GM19025 (cell line): ENCODE measurements at regions not wholly inside any gene's neighbourhood (a gene's known extent, or its start where the extent isn't known, plus 50 kb on each side); places are given as distances from the start of the nearest gene placed in this dataset.

Experiments used
- ATAC-seq: cut with Tn5 transposase; IDR thresholded peaks from one replicate; pipeline ENCODE4 v1.9.1; 2021; ENCODE audit warnings: mild to moderate bottlenecking, low read depth, moderate library complexity; ENCODE audit not compliant: unreplicated experiment

DNA sequence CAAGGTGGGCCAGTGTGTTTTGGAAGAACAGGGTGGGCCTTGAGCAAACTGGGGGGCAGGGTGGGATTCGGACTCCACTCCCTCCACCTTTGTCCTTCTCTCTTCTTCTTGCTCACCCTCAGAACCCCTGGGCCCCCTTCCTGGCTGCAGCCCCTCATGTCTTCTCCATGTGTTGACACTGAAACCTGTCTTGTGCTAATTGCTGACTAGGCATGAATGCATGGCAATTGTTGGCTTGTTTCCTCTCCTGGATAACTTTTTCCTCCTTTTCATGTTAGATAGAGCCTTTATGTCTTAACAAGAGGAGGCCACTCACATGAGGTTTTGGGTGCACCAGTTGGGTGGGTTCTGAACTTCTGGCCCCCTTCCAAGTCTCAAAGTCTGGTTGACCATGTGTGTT, 181.6 kb upstream of the MKI67 start:
- no peak for ATAC-seq

DNA sequence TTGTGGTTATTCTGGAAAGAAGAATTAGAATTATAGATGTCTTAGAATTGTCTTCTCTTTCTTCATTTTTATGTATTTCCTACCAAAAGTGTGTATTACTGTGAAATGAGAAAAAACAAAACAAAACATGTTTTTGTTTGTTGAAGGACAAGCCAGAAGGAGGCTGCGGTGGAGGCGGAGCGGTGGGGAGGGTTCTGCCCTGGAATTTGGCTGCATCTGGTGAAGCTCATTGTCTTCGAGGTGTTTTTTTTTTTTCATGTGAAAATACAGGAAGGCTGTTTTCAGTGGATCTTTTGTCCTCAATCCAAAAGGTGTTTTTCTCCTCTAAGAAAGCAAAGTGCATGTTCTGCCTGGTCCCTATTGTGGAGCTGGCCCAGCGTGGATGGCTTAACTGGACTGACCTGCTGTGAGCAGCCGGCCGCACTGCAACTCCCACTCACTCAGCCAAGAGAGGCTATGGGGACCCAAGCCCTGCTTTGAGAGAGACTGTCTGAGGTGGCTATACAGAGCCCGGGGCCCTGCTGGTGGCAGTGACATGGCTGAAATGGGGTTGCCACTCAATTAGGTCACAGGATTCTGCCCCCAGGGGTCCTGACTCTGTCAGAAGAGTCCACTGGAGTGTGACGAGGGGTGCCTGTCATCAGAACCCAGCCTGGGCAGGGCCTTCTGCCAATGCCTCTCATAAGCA, 184.9 kb upstream of the MKI67 start:
- no peak for ATAC-seq

DNA sequence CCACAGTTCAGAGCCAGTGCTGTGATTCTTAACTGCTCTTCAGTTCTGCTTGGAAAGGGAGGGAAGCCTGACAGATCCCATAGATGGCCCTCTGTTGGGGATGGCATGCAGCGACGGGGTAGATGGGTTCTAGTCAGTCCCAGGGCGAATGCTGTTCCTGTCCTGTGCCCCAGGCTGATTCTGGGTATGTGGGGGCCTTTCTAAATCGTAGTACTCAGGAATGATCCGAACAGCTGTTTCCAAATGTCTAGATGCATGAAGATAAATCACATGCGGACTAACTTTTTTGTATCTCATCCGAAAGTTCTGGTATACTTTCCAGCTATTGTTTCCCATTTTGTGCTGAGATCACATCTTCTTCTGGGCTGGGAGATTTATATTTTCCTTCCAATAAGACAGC, 186.0 kb upstream of the MKI67 start:
- no peak for ATAC-seq

DNA sequence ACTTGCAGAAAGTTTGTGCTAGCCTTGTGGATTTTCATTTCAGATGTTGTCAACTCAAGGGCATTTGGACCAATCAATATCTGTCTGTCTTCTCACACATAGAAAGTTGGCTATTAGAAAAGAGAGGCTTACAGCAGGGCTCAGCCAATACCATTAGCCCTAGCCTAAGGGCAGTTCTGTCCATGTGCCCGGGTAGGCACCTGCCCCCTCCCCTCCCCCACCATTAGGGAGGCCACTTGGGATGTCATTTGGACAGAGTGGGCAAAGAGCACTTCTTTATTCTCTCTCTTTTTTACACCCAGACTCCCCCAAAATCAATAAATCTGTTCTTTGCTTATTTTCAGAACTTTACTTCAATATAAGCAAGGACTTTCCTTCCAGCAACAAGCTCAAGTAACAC, 188.5 kb upstream of the MKI67 start:
- no peak for ATAC-seq

DNA sequence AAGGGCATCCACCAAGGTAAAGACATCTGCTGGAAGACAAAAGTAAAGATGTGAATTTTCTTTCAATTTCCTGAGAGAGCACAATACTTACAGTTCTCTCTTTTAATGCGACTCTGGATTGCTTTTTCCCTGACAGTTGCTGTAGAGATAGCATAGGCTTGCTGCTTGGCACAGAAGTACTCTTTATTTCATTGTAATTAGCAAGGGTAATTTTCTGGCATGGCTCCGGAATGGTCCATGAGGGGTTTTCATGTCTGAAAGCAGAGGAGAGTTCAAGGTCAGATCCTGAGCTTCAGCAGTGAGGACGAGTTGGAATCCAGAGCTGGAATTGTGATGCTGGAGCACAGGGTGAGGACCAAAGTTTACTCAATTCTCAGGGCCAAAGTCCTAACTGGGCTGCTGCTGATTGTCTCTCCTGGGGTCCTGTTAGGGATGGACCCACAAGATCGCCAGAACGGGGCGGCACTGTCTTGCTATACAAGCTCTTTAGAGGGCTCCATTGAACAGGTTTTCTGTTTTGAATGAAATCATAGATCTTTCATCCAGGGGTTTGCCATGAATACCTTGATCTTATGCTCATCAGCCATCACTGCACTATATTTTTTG, 190.0 kb upstream of the MKI67 start:
- ATAC-seq = no peak

DNA sequence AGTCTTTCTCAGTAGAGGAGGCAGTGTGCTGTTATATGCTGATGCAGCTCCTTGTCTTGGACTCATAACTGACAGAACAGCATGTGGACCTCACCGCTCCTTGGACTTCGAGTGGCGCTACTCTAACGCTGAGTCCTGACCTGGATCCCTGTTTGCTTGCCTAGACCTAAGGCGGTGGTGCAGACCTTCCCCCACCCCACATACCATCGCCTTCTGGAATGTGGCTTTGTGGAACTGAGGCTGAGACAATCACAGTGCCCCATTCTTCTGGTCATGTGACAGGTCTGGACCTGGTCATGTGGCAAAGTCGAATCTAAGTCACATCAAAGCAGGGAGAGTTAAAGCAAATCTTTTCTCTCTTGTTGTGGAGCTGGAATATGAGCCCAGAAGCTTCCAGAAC, 190.7 kb upstream of the MKI67 start:
- no peak for ATAC-seq

DNA sequence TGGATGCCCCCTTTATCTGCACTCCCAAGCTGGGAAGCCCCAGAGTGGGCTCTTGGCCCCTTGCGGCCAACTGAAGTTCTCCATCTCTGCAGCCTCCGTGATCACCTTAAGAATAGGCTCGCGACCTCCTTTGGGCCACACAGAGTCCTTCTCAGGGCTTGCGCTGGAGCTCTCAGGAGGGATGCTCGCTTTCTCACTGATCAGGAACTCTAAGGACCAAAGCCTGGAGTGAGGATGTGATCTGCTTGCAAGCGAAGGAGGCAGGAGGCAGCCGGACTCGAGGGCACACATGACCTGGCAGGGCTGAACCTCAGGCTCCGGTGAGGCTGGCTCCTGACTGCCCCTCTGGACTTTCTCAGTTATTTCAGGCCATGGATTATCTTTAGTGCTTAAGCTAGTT, 192.1 kb upstream of the MKI67 start:
- ATAC-seq = no peak

DNA sequence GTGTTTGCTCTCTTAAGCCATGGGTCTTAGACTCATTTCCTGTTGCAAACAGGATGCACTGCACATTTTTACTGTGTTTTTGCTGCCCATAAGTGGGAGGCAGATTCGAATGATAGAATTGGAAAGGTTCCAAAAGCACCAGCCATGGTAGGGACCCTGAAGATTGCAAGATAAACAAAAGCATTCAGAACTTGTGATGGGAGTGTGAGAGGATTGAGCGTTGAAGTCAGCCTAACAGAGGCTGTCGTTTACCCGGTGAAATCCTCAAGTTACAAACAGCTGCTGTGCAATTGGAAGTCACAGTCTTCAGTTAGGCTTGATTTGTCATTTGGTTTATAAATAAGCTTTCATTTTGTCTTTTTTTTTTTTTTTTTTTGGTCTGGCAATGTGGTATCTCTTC, 192.7 kb upstream of the MKI67 start:
- no peak for ATAC-seq

DNA sequence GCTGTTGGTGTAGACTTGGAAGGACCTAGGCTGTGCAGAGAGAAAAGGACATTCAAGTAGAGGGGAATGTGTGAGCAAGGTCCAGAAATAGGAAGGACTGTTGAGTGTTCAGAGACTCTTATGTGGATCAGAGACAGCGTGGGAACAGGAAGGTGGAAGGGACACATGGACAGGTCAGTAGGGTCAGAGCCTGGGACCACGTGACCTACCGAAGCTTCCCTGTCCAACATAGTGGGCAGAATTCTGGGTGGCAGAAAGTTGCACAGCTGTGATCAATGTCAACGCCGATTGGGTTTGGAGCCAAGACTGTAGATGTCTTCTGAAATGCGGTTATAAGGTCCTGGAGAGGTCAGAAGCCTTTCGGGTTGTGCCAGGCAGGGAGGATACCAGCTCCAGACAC, 195.9 kb upstream of the MKI67 start:
- ATAC-seq = no peak

DNA sequence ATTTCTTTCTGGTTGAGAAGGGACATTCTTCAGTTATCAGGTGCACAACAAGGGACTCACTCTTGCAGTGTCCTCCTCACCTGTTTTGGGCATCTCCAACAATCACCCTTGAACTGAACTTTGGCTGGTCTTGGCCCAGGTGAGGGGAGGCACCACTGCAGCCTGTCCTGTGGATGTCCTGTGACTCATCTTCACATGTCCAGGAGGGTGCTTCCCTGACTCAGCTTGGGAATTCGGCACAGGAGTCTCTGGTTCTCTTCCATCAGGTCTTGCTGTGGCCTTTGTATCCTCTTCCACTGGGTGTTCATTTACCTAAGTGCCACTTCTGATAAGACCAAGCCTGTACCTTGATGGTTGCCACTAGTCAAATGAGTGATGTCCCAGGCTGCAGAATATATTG, 196.7 kb upstream of the MKI67 start:
- ATAC-seq = no peak

DNA sequence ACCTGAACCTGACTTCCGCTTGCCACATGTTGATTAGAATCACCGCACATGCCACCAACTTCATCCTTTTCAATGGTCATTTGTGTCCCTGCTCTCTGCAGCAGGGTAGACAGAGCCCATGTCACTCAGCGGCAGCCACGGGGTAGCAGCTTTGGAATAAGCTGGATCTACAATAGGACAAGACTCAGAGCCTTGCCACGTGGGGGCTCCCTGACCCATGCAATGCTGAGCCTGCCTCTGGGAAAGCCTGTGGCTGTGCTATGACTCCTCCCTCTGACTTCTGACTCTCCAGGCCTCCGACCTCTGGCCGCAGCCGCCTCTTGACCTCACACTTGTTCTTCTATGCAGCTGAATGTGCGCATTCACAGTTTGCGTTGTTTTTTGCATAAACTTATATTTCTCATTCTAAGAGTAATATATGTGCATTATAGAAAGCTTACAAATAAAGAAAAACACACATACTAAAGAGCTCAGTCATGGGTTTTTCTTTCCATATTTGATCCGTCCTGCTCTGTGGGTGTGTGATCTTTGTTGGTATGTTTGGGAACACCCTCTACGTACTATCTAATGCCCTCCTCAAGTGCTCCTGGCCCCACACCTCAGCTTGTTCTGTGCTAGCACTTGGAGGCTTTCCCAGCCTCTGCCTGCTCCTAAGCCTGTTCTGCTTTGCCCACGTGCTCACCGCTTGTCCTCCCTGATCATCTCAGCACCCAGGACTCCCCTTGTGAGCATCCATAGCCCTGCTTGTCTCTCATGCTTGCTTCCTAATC, 198.0 kb upstream of the MKI67 start:
- no peak for ATAC-seq

DNA sequence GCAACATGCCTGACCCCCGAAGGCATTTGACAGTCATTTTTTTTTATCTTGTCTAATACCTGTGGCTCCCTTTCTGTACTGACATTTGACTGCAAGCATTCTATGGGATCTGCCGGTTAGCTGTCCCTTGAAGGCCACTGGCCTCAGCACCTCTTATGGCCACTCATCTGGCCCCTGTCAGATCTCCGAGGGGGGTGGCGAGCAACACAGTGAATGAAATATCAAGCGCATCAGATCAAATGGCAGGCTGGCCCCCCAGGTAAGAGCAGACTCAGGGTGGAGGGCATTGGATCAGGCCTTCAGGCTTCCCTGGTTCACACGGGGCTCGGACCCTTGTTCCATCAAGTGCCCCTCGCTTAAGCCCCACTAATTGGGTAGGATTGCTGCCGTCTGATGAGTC, 199.6 kb upstream of the MKI67 start:
- ATAC-seq = no peak

DNA sequence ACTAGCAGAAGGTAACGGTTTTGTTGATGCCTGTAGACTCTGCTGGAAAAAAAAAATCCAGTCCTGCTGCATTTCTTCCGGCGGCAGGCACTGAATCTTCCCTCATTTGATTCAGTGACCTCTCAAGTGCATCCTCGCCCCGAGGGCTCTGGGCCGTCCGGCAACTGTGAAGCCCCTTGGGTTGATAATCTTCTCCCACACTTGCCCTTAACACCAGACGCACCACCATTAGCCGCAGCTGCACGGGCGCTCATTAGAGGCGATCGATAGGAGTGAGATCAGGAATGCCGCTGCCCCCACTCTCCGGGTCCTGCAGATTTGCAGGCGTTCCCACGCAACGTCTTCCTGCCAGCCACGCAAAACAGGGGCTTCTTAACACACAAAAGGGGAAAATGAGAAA, 200.0 kb upstream of the MKI67 start:
- ATAC-seq = no peak

DNA sequence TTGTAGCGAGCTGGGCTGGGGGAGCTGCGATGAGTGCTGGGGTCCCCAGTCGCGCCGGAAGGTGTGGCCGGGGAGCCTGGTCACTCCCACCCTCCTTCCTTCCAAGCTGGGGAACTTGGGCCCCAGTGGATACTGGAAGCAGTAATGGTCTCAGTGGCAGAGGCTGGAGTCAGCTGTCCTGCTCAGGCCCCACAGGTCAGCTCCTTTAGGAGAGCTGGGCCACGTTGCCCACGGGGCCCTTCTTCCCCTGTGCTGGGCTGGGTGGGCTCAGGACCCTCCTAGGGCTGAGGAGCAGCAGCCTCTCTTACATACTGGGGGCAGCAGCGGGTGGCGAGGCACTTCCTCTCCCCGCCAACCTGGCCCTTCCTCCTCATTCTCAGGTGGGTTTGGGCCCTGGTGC, 200.6 kb upstream of the MKI67 start:
- ATAC-seq = no peak

DNA sequence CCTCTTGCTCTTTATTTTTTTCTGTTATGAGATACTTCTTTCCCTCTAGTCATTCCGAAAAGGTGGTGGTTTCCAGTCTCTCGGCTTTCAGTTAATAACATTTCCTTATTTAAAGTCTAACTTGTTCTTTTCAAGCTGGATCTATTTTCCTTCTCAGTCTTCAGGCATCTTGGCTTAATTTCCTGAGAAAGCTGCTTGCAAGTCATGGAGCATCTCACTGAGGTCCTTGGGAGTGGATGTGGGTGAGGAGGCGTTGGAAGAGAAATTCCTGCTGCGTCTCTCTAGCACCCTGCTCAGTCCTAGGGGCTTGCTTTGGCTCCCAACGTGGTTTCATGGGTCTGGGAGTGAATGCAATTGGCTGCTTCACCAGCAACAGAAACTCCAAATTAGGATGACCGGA, 210.2 kb upstream of the MKI67 start:
- ATAC-seq = no peak

DNA sequence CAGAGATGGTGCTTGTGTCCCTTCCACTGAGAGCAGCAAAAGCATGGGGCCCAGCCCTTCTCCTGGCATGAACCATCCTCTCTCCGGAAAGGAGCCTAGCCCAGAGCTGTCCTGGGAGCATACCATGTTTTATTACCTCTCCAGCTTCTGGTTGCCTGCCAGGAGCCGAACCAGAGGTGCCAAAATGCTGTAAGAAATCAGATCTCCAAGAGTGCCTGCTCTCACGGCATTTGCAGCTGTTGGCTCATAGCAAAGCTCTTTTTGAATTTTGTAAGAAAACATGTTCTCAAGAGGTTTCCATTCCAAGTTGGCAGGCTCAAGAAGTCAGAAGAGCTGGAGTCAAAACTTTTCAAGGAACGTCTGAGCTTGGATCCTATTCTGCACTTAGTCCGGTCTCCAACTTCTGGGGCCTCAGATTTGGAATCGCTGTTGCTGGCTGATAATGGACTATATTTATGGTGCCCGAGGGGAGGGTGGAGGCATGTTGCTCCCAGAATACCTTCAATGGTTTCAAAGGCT, 211.7 kb upstream of the MKI67 start:
- no peak for ATAC-seq

DNA sequence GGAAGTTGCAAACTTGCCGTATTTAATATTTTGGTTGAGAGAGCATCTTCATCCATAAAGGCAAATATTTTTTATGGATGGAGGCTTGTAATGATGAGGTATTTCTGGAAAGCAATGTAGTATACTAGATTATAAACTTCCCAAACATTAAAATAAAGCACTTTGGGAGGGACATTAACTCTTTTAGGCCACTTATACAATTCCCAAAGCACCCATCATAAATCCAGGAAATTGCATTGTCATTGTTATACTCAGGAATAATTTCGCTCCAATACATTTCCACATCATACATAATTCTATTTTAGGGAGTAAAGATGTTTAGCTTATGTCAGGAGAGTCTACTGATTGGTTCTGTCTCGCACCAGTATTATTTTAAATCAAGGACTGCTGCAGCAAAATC, 212.7 kb upstream of the MKI67 start:
- no peak for ATAC-seq

DNA sequence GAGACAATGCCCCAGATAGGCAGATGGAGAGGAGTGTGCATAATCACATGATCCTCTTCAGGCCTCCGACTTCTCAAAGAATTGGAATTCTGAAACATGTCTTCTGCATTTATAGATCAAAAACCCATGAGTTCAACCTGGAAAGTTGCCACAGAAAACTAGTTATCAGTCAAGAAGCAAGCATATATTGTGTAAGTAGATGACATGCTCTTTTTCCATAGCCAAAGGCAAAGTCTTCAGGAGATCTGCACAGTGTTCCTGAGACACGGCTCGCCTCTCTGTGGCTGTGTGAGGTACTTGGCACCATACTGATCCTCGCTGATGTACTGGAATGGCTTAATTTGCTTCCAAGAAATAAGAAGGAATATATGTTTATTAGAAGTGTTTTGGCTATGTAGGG, 213.5 kb upstream of the MKI67 start:
- no peak for ATAC-seq

DNA sequence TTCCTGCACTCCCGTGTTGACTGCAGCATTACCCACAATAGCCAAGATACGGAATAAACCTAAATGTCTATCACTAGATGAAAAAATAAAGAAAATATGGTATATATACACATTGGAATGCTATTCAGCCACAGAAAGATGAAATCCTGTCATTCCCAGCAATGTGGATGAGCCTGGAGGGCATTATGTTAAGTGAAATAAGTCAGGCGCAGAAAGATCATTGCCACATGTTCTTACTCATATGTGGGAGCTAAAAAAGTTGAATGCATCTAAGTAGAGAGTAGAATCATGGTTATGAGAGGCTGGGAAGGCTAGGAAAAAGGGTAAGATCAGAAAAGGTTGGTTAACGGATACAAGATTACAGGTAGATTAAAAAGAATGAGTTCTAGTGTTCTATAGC, 219.1 kb upstream of the MKI67 start:
- no peak for ATAC-seq

DNA sequence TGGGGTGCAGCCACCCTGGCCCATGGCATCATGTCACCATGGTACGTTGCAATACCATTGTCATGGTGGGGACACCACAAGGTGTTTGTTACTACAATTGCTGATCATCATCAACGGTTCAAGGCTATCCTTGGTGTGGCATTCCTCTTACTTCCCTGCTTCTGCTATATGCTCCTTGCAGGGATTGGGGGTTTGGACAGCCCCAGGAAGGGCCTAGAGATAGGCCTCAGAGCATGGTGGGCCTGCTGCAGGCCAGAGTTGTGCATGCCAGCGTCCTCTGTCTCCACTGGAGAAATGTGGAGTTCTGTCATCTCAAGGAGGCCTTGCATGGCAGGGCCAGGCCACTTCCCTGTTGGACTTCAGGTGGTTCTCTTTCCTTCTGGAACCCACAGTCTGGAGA, 234.6 kb upstream of the MKI67 start:
- no peak for ATAC-seq

DNA sequence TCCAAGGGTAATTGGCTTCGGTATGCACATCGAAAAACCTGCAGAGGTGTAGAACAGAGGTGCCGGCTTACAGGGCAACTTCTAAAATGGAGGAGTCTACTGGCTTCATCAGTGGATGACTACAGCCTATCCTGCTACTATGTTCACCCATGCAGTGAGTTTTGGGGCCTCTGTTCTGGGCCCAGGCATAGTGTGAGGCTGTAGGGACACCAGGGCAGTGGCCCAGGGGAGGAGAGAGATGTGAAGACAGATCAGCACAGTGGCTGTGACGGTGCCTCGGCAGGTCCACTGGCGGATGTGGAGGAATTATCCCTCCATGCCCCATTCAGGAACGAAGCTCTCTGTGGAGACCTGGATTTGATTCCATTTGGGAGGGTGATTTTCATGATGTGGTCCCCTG, 235.3 kb upstream of the MKI67 start:
- no peak for ATAC-seq

DNA sequence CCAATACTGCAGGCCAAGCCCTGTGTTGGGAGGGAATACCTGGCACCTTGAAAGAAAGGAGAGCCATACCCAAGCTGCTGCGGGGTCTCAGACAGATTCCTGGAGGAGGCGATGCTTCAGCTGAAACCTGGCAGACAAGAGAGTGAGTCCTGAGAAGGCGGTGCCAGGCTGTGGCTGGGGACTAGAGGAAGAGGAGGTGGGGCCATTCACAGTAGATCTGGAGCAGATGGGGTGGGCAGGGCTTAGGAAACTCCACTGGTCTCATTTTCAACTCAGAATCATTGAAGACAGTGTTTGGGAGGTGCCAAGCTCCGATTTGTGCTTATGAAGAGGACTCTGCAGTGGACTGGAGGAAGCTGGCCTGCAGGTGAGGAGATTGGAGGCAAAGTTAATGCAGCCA, 236.3 kb upstream of the MKI67 start:
- ATAC-seq = no peak
